ENCODE measurements at regions not wholly inside any gene's neighbourhood (a gene's known extent, or its start where the extent isn't known, plus 50 kb on each side); places are given as distances from the start of the nearest gene placed in this dataset.

- no peak for DNase-seq
These were observed 443.4 kb downstream of the TBC1D4 start for GRCh38 chr13:75038393-75039113.

GRCh38 chr13:75025956-75026355 is 456.0 kb downstream of the TBC1D4 start:
- DNase-seq = no peak

GRCh38 chr13:75024602-75025001 is 457.4 kb downstream of the TBC1D4 start:
- DNase-seq = no peak

GRCh38 chr13:75023609-75024008 is 458.4 kb downstream of the TBC1D4 start:
- DNase-seq = no peak

GRCh38 chr13:75021151-75021550 is 460.8 kb downstream of the TBC1D4 start:
- no peak for DNase-seq

- DNase-seq = no peak
These were observed 465.7 kb downstream of the TBC1D4 start for GRCh38 chr13:75016225-75016624.

GRCh38 chr13:75013818-75014217 is 468.2 kb downstream of the TBC1D4 start:
- DNase-seq = no peak

GRCh38 chr13:75010941-75011340 is 471.0 kb downstream of the TBC1D4 start:
- DNase-seq = no peak

- no peak for DNase-seq
These were observed 473.0 kb downstream of the TBC1D4 start for GRCh38 chr13:75008926-75009325.

- DNase-seq = no peak
These were observed 491.0 kb downstream of the TBC1D4 start for GRCh38 chr13:74990992-74991391.

GRCh38 chr13:74987124-74987690 is 494.8 kb downstream of the TBC1D4 start:
- DNase-seq = no peak

GRCh38 chr13:74986609-74987008 is 495.4 kb downstream of the TBC1D4 start:
- no peak for DNase-seq

GRCh38 chr13:74979703-74980102 is 502.3 kb downstream of the TBC1D4 start:
- no peak for DNase-seq

- no peak for DNase-seq
These were observed 503.4 kb downstream of the TBC1D4 start for GRCh38 chr13:74978591-74978990.

GRCh38 chr13:74977498-74977897 is 504.5 kb downstream of the TBC1D4 start:
- DNase-seq = no peak

- DNase-seq = no peak
These were observed 506.9 kb downstream of the TBC1D4 start for GRCh38 chr13:74975111-74975510.

- no peak for DNase-seq
These were observed 507.8 kb downstream of the TBC1D4 start for GRCh38 chr13:74973935-74974879.

- no peak for DNase-seq
These were observed 512.5 kb downstream of the TBC1D4 start for GRCh38 chr13:74969419-74969818.

GRCh38 chr13:74966814-74967424 is 515.0 kb downstream of the TBC1D4 start:
- no peak for DNase-seq

GRCh38 chr13:74966275-74966674 is 515.7 kb downstream of the TBC1D4 start:
- no peak for DNase-seq

GRCh38 chr13:74945637-74946036 is 536.3 kb downstream of the TBC1D4 start:
- DNase-seq = no peak

GRCh38 chr13:74931698-74932433 is 550.1 kb downstream of the TBC1D4 start:
- DNase-seq = no peak
